Head of caudate nucleus (tissue), 42 donors: ENCODE measurements at regions not wholly inside any gene's neighbourhood (a gene's known extent, or its start where the extent isn't known, plus 50 kb on each side); places are given as distances from the start of the nearest gene placed in this dataset.

Source experiments
- DNase-seq, 42 donors: peaks; one replicate each; pipeline versions ENCODE4 v3.0.0 to v3.0.0-alpha.2; 2020 to 2021; ENCODE audit warnings: mixed read lengths in 7 of 42
- intact Hi-C: fragments of 100-400 bp; cut with DNase I; formaldehyde crosslinking; loops from one replicate; pipeline ENCODE4 v1.15.0; 2022

GRCh38 chrX:40171513-40172400 is 74.0 kb upstream of the BCOR start:
- intact Hi-C loops = no loop called here

GRCh38 chrX:40170830-40171512 is 73.2 kb upstream of the BCOR start:
- intact Hi-C loops = no loop called here
- no peak for DNase-seq

More at GRCh38 chrX:40171513-40172400, 74.0 kb upstream of the BCOR start:
- DNase-seq = peak in 13 of 42 donors; percentile 25 to 58 (median 37)

- no peak for DNase-seq
- intact Hi-C loops = no loop called here
These were observed 71.7 kb upstream of the BCOR start for GRCh38 chrX:40169193-40170101.

- no peak for DNase-seq
- intact Hi-C loops = no loop called here
These were observed 70.8 kb upstream of the BCOR start for GRCh38 chrX:40168480-40169011.

GRCh38 chrX:40167850-40168479 is 70.2 kb upstream of the BCOR start:
- peak in 26 of 42 donors; percentile 37 to 77 (median 56) for DNase-seq
- intact Hi-C loops = no loop called here

- intact Hi-C loops = no loop called here
- no peak for DNase-seq
These were observed 69.6 kb upstream of the BCOR start for GRCh38 chrX:40167233-40167849.

GRCh38 chrX:40166582-40166981 is 68.8 kb upstream of the BCOR start:
- no peak for DNase-seq
- intact Hi-C loops = no loop called here

GRCh38 chrX:40165861-40166260 is 68.1 kb upstream of the BCOR start:
- intact Hi-C loops = no loop called here
- no peak for DNase-seq

GRCh38 chrX:40165206-40165605 is 67.4 kb upstream of the BCOR start:
- no peak for DNase-seq
- intact Hi-C loops = no loop called here

GRCh38 chrX:40164751-40165150 is 67.0 kb upstream of the BCOR start:
- intact Hi-C loops = no loop called here
- DNase-seq = no peak

GRCh38 chrX:40158036-40158706 is 60.4 kb upstream of the BCOR start:
- peak in 15 of 42 donors; percentile 22 to 64 (median 58) for DNase-seq
- intact Hi-C loops = loop anchor here (10.0 kb wide), 2 partner anchors 143 to 343 kb away; no protein-coding TSS in a partner anchor

GRCh38 chrX:40157228-40158035 is 59.7 kb upstream of the BCOR start:
- intact Hi-C loops = loop anchor here (10.0 kb wide), 2 partner anchors 143 to 343 kb away; no protein-coding TSS in a partner anchor
- DNase-seq = no peak

GRCh38 chrX:40156470-40157227 is 58.9 kb upstream of the BCOR start:
- intact Hi-C loops = loop anchor here (10.0 kb wide), 2 partner anchors 142 to 342 kb away; no protein-coding TSS in a partner anchor
- DNase-seq = no peak

GRCh38 chrX:40155589-40156469 is 58.1 kb upstream of the BCOR start:
- intact Hi-C loops = loop anchor here (10.0 kb wide), 2 partner anchors 141 to 341 kb away; no protein-coding TSS in a partner anchor
- DNase-seq = no peak
